Heart left ventricle (tissue), 16 donors: ENCODE measurements at regions not wholly inside any gene's neighbourhood (a gene's known extent, or its start where the extent isn't known, plus 50 kb on each side); places are given as distances from the start of the nearest gene placed in this dataset.
"Not testable (repeated sequence)": the region's sequence is repeated elsewhere in the genome, so short reads cannot be mapped to it uniquely, and the experiment has no call there.

Experiments used
- ATAC-seq, 4 donors: fragments of 200-7000 bp; cut with Tn5 transposase; one replicate each; pipeline ENCODE4 v1.9.1; 2020 to 2022; ENCODE audit warnings: moderate library complexity in 4 of 4, mild to moderate bottlenecking in 3 of 4, moderate number of reproducible peaks in 1 of 4
- DNase-seq, 5 donors: peaks; one replicate each; pipeline ENCODE4 v3.0.0-alpha.2; 2020
- H3K27ac ChIP-seq, 12 donors: fragments of 200-600 bp; sonication (generic) in 4 of 12; one replicate each; pipeline versions ENCODE4 v1.5.0 to v1.8.0; 2016 to 2022; ENCODE audit warnings: mild to moderate bottlenecking in 2 of 12
- H3K27me3 ChIP-seq, 9 donors: fragments of 200-600 bp; sonication (generic) in 2 of 9; one replicate each; pipeline versions ENCODE4 v1.5.1 to v1.8.0; 2016 to 2022; ENCODE audit warnings: mild to moderate bottlenecking in 3 of 9
- H3K36me3 ChIP-seq, 9 donors: fragments of 200-600 bp; sonication (generic) in 2 of 9; one replicate each; pipeline versions ENCODE4 v1.5.0 to v1.8.0; 2018 to 2022; ENCODE audit warnings: mild to moderate bottlenecking in 2 of 9
- H3K4me1 ChIP-seq, 12 donors: fragments of 200-600 bp; sonication (generic) in 4 of 12; one replicate each; pipeline versions ENCODE4 v1.5.0 to v1.8.0; 2016 to 2022; ENCODE audit warnings: mild to moderate bottlenecking in 3 of 12
- H3K4me3 ChIP-seq, 12 donors: fragments of 200-600 bp; sonication (generic) in 4 of 12; one replicate each; pipeline versions ENCODE4 v1.5.0 to v1.8.0; 2017 to 2022; ENCODE audit warnings: mild to moderate bottlenecking in 9 of 12, moderate library complexity in 4 of 12
- H3K9me3 ChIP-seq, 12 donors: fragments of 200-600 bp; sonication (generic) in 4 of 12; one replicate each; pipeline versions ENCODE4 v1.5.0 to v1.8.0; 2016 to 2022; ENCODE audit warnings: mild to moderate bottlenecking in 1 of 12
- CTCF ChIP-seq, 12 donors: fragments of 200-600 bp; sonication (generic) in 4 of 12; IDR thresholded peaks; one replicate each; pipeline versions ENCODE4 v1.5.0 to v1.8.0; 2018 to 2022; ENCODE audit warnings: antibody characterized with exemption in 12 of 12, mild to moderate bottlenecking in 5 of 12
- POLR2A ChIP-seq, 2 donors: fragments of 450-650 bp; IDR thresholded peaks; one replicate each; pipeline ENCODE4 v1.6.1; 2017; ENCODE audit warnings: antibody characterized with exemption in 2 of 2, mild to moderate bottlenecking in 2 of 2, moderate library complexity in 2 of 2
- WGBS, 4 donors: extraction: QIAGEN DNeasy Blood & Tissue Kit in 2 of 4; methylation state at CpG; one replicate each; pipeline versions ENCODE4 v1.1.5 to v1.1.7; 2013 to 2018; 5-methylcytosine and 5-hydroxymethylcytosine counted together
- intact Hi-C, 10 donors: fragments of 100-400 bp; cut with DNase I; formaldehyde crosslinking; loops; one replicate each; pipeline versions ENCODE4 v1.11.1 to v1.14.2; 2022
- donor health status: ischemic (EF 13 %, LVEDD 7.1; RV severe dilation, severe dysfunction).
- donor health status: healthy with polysubstance abuse.
- donor health status: DM: no; HTN: yes; CAD: no.
- donor health status: DM: no; HTN: no; CAD: no.
- donor health status: ischemic (EF 25% LVEDD 6.9; RV normal size, moderate dysfunction).
- donor health status: ischemic (EF 25% LVEDD 5.7; RV mildly dilated, moderate dysfunction).
- donor health status: healthy.
- donor health status: DM: yes; HTN: yes; CAD: no.
- donor health status: ischemic (EF 35%, LVEDD 5.7; RV mildly dilated, moderate dysfunction).
- donor health status: nonischemic (EF 11% LVEDD 7.7; RV severe dilation, severe dysfunction).
- donor health status: DM: yes; HTN: yes; CAD: no.
- donor health status: PGD.
- donor health status: ischemic (EF 29% LVEDD 5.4; RV normal size, mild dysfunction).
- donor health status: nonischemic (EF 23%, LVEDD 6.1; RV moderate dilation, normal function).

DNA sequence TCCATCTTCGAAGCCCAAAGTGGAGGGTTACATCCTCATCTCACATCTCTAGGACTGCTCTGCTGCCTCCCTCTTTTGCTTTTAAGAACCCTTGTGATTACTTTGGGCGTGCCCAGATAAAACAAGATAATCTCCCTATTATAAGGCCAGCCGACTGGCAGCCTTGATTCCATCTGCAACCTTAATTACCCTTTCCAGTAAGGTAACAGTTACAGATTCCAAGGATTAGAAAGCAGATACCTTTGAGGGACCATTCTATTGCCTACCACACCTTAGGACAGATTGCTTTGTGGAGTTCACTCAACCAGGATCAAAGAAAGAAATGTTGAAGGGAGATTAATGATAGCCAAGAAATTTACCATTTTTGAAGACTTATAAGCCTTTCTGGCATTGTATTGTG lies 250.8 kb upstream of the ACVR2A start:
- Histone ChIP-seq H3K4me1 (peaks cover 0 to 13% (median 0%) of the 10 kb centered on the region in 12 donors), H3K4me3 (no peak overlapping the region), H3K36me3 (no peaks in the 10 kb centered on the region), H3K27ac (no peak overlapping the region), H3K27me3 (no peaks in the 10 kb centered on the region), H3K9me3 (peaks cover 0 to 13% (median 3%) of the 10 kb centered on the region in 12 donors)
- DNase-seq (no peak), ATAC-seq (no peak)
- TF ChIP-seq POLR2A (IDR thresholded peaks at IDR 0.05) (no peak), CTCF (IDR thresholded peaks at IDR 0.05) (no peak)
- 63 to 78% (median 70%) methylated on average over 3 of the region's 3 CpGs for WGBS, 4 donors
- intact Hi-C loops = no loop called here

DNA sequence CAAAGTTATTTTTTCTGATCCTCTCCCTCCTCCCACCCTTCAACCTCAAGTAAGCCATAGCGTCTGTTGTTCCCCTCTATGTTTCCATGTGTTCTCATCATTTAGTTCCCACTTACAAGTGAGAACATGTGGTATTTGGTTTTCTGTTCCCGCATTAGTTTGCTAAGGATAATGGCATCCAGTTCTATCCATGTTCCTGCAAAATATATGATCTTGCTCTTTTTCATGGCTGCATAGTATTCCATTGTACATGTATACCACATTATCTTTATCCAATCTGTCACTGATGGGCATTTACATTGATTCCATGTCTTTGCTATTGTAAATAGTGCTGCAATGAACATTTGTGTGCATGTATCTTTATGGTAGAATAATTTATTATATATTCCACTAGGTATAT lies 252.0 kb upstream of the ACVR2A start:
- H3K36me3 ChIP-seq, H3K27ac ChIP-seq, H3K27me3 ChIP-seq, ATAC-seq, H3K4me3 ChIP-seq, intact Hi-C loops, DNase-seq: not testable (repeated sequence)
- H3K9me3 ChIP-seq = peaks cover 0 to 13% (median 3%) of the 10 kb centered on the region in 12 donors
- WGBS, 4 donors = 96 to 98% (median 97%) methylated on average over 2 of the region's 2 CpGs
- peaks cover 0 to 13% (median 0%) of the 10 kb centered on the region in 12 donors for H3K4me1 ChIP-seq

GRCh38 chr2:147589127-147589526 lies 255.7 kb upstream of the ACVR2A start:
- Histone ChIP-seq H3K4me1 (no peaks in the 10 kb centered on the region), H3K36me3 (no peaks in the 10 kb centered on the region), H3K27ac (no peak overlapping the region), H3K9me3 (peaks cover 0 to 25% (median 3%) of the 10 kb centered on the region in 12 donors), H3K4me3 (no peak overlapping the region), H3K27me3 (no peaks in the 10 kb centered on the region)
- intact Hi-C loops = no loop called here
- no peak for ATAC-seq
- 74 to 81% (median 78%) methylated on average over 1 of the region's 1 CpG for WGBS, 4 donors
- DNase-seq = no peak
- TF ChIP-seq CTCF (IDR thresholded peaks at IDR 0.05) = no peak
- TF ChIP-seq POLR2A (IDR thresholded peaks at IDR 0.05) = no peak

- intact Hi-C loops = no loop called here
- no peak for ATAC-seq
- TF ChIP-seq POLR2A (IDR thresholded peaks at IDR 0.05) (no peak), CTCF (IDR thresholded peaks at IDR 0.05) (no peak)
- Histone ChIP-seq H3K27ac (no peak overlapping the region), H3K36me3 (no peaks in the 10 kb centered on the region), H3K4me3 (no peak overlapping the region), H3K27me3 (no peaks in the 10 kb centered on the region), H3K9me3 (peaks cover 0 to 26% (median 3%) of the 10 kb centered on the region in 12 donors), H3K4me1 (no peaks in the 10 kb centered on the region)
- DNase-seq = no peak
- WGBS, 4 donors = 66 to 75% (median 72%) methylated on average over 2 of the region's 2 CpGs
Measured at GRCh38 chr2:147588191-147588590, 256.6 kb upstream of the ACVR2A start.

- Histone ChIP-seq H3K4me1 (no peaks in the 10 kb centered on the region), H3K27ac (no peak overlapping the region), H3K36me3 (no peaks in the 10 kb centered on the region), H3K9me3 (peaks cover 0 to 4% (median 0%) of the 10 kb centered on the region in 12 donors), H3K4me3 (no peak overlapping the region), H3K27me3 (no peaks in the 10 kb centered on the region)
- 86 to 91% (median 90%) methylated on average over 3 of the region's 3 CpGs for WGBS, 4 donors
- DNase-seq (no peak), ATAC-seq (no peak)
- TF ChIP-seq CTCF (IDR thresholded peaks at IDR 0.05) (no peak), POLR2A (IDR thresholded peaks at IDR 0.05) (no peak)
- intact Hi-C loops = no loop called here
Measured at GRCh38 chr2:147578529-147578928, 266.3 kb upstream of the ACVR2A start.
